Thyroid gland (tissue), 4 donors: ENCODE measurements at regions not wholly inside any gene's neighbourhood (a gene's known extent, or its start where the extent isn't known, plus 50 kb on each side); places are given as distances from the start of the nearest gene placed in this dataset.

ENCODE experiments used
- CTCF ChIP-seq, 6 experiments: fragments of 200-600 bp in 3 of 6; fragments of 450-650 bp in 3 of 6; sonication (generic) in 3 of 6; IDR thresholded peaks; one replicate each; pipeline ENCODE4 v1.5.1; 2016 to 2019; ENCODE audit warnings: antibody characterized with exemption in 6 of 6, mild to moderate bottlenecking in 2 of 6, inconsistent platforms in 1 of 6, moderate library complexity in 1 of 6
- POLR2A ChIP-seq, 2 donors: fragments of 450-650 bp; IDR thresholded peaks; one replicate each; pipeline ENCODE4 v1.6.1; 2017; ENCODE audit warnings: antibody characterized with exemption in 2 of 2, mild to moderate bottlenecking in 2 of 2, moderate library complexity in 1 of 2

GRCh38 chr4:149985981-149986380, 92.3 kb upstream of the DCLK2 start:
- TF ChIP-seq CTCF (IDR thresholded peaks at IDR 0.05) (no peak), POLR2A (IDR thresholded peaks at IDR 0.05) (no peak)
